HG02973 (cell line): ENCODE measurements at regions not wholly inside any gene's neighbourhood (a gene's known extent, or its start where the extent isn't known, plus 50 kb on each side); places are given as distances from the start of the nearest gene placed in this dataset.

Experiments used
- ATAC-seq: cut with Tn5 transposase; IDR thresholded peaks from one replicate; pipeline ENCODE4 v1.9.1; 2021; ENCODE audit warnings: moderate library complexity; ENCODE audit not compliant: unreplicated experiment

DNA sequence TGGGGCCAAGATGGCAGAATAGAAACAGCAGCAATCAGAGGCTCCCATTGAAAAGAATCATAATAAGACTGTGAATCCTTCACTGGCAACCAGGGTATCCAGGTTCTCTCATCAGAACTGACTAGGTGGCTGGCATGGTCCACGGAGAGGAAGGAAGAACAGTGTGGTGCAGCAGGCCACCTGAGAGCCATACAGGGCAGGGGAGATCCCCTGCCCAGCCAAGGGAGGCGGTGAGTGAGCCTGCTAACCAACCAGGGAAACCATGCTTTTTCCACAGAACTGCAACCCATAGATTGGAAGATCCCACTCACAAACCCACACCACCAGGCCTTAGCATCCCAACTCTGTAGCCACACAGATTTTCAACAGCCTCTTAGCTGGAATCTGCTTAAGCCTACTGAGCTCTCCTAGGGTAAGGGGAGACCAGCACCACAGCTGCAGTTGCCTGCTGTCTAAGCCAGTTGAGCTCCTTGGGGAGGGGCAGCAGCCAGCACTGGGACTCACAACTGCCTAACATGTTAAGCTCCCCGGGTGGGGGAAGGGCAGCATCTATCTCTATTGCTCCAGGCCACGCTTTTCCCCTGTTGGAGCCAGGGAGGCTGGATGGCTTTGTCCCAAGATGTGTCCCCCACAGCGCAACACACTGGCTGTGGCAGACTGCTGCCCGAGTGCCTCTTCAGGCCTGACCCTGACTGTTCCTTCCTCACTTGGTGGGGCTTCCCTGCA is 342.6 kb upstream of the CCDC196 start:
- no peak for ATAC-seq

- ATAC-seq, result no peak
Observed at GRCh38 chr14:66152302-66152701, 333.9 kb upstream of the CCDC196 start.

GRCh38 chr14:66152747-66153146 is 333.4 kb upstream of the CCDC196 start:
- ATAC-seq, result no peak

- ATAC-seq, result no peak
Observed at GRCh38 chr14:66163023-66163422, 323.1 kb upstream of the CCDC196 start.

- ATAC-seq, result no peak
Observed at GRCh38 chr14:66165337-66165736, 320.8 kb upstream of the CCDC196 start.

- no peak for ATAC-seq
Observed at GRCh38 chr14:66174453-66174891, 311.7 kb upstream of the CCDC196 start.

DNA sequence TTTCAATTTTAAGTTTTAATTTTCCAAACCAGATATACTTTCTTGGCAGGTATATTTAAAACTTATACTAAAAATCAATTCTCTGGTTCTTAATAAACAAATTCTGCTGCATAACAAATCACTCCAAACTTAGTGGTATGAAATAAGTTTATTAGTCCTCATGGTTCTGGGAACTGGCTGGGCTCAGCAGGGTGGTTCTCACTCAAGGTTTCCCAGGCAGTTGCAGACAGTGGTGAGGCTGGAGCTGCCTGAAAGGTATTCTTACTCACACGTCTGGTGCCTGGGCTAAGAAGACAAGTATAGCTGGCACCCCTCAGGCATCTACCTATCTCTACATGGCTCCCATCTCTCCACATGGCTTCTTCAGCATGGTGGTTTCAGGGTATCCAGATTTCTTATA is 308.2 kb upstream of the CCDC196 start:
- no peak for ATAC-seq

DNA sequence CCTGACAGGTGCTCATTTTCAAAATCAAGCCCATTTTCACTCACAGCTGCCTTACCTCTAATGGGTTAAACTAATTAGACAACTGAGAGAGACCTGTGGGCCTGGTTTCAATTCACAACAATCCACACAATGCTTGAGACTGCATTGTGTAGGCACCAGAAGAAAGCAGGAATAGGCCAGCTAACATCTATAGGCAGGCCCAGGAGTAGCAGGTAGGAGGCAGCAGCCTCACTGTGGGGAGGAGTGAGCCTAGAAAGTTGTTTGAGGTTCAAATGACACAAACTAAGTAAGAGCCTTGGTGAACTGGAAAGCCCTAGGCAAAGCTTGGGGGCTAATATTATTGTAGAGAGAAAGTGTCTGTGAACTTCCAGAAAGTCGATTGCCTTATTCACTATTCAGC is 289.5 kb upstream of the CCDC196 start:
- no peak for ATAC-seq

DNA sequence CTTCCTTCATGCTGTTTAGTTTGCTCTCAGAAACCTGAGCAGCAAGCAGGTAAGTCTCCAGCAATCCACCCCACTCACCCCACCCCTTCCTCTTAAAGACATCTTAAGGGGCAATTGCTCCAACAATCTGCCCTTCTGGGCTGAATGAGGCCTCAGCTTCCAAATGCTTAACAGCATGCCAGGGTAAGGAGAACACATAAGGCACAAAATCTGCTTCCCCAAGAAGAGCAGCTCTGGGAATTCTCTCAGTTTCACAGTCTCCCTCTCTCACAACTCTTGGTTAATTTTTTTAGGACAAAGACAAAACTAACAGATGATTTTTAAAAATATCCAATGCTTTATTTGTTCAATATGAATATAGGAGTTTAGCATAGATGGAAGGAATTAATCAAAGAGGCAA is 288.9 kb upstream of the CCDC196 start:
- no peak for ATAC-seq

- no peak for ATAC-seq
Observed at GRCh38 chr14:66206554-66206953, 279.6 kb upstream of the CCDC196 start.

DNA sequence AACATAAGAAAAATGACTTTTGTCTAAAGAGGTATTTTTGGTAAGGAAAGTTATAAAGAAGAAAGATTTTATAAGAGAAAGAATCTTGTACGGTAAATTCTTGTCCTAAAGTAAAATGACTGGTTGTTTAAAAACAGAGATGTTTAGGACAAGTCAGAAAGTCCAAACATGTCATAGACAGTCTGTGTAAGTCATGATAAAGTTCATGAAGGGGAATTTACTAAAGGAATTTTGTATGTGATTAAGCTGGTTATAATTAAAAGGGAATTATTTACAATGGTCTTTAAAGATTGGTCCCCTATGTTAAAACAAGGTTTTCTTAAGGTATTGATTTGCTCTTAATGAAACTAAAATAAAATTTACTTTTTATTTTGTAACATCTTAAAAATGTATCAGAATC is 269.4 kb upstream of the CCDC196 start:
- no peak for ATAC-seq

GRCh38 chr14:66219886-66220285 is 266.3 kb upstream of the CCDC196 start:
- no peak for ATAC-seq

GRCh38 chr14:66224492-66225178 is 261.5 kb upstream of the CCDC196 start:
- ATAC-seq, result no peak

DNA sequence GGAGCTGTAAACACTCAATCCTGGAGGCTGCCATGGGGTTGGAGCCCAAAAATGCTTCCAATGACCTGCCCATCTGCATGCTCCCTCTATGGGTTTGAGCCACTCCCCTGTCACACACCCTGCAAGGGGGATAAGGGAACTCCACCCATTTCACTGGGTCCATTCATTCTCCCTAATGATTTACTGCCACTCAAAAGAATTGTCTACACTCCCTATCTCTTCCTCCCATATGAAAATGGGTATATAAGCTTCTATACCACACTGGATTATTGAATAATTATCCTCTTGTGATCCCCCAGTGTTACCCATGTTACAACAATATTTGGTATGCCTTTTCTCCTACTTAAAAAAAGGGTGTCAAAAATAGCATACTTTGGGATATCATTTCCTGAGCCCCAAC is 260.8 kb upstream of the CCDC196 start:
- ATAC-seq, result no peak

DNA sequence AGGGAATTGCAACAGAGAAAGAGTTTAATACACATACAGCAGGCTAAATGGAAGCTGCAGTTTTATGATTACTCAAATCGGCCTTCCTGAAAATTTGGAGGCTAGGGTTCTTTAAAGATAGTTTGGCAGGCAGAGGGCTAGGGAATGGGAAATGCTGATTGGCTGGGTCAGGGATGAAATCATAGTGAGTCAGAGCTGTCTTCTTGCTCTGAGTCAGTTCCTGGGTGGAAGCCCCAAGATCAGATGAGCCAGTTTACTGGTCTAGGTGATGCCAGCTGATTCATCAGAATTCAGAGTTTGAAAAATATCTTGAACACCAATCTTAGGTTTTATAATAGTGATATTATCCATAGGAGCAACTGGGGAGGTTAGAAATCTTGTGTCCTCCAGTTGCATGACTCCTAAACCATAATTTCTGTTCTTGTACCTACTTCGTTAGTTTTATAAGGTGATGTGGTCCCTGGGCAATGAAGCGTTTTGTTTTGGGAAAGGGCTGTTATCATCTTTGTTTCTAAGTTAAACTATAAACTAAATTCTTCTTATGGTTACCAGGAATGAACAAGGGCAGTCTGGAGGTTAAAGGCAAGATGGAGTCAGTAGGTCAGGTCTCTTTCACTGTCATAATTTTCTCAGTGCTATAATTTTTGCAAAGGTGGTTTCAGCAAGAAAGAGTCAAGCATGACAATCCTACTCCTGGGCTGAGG is 257.8 kb upstream of the CCDC196 start:
- no peak for ATAC-seq

- ATAC-seq, result no peak
Observed at GRCh38 chr14:66231820-66232219, 254.4 kb upstream of the CCDC196 start.

GRCh38 chr14:66233591-66233990 is 252.6 kb upstream of the CCDC196 start:
- ATAC-seq, result no peak

DNA sequence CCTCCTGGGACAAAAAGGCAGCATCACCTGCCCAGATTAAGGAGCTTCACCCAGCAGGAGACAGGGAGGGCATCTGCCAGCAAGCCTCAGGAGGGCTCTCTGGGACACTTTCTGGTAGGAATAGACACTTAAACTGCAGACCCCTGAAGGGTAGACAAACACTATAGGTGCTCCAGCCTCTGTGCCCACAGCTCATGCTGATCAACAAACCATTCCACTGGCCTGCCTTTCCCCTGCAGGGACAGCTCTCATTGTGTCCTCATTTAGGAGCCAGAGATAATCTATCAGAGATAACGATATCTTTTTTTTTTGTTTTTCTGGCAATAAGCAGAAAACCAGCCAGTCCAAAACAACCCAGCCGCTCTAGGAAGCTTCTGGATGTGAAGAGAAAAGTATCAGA is 251.8 kb upstream of the CCDC196 start:
- ATAC-seq, result no peak

- no peak for ATAC-seq
Observed at GRCh38 chr14:66237741-66238140, 248.4 kb upstream of the CCDC196 start.

- no peak for ATAC-seq
Observed at GRCh38 chr14:66238969-66239368, 247.2 kb upstream of the CCDC196 start.

DNA sequence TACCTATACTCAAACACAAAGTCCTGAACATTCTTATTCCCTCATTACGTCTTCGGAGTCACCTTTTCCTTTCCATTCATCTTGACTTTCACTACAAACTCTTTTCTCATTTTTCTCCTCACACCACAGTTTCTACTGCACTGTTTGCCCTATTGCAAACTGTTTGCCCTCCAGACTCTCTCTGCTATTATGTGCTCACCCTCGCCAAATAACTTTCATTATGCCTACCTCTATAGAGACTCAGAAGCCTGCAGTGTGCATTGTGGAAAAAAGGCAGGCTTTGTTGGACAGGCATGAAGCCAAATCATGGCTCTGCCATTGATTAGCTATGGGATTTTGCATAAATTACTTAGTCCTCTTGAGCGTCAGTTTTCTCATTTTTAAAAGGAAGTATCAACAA is 246.6 kb upstream of the CCDC196 start:
- ATAC-seq, result no peak

GRCh38 chr14:66240105-66240504 is 246.1 kb upstream of the CCDC196 start:
- no peak for ATAC-seq
